GM12872 (cell line): ENCODE measurements at regions not wholly inside any gene's neighbourhood (a gene's known extent, or its start where the extent isn't known, plus 50 kb on each side); places are given as distances from the start of the nearest gene placed in this dataset.

Experiments used
- TF ChIP-seq, protein P1 (sequence below): IDR thresholded peaks from 3 replicates; pipeline ENCODE4 v1.5.1; 2011; ENCODE audit warnings: low read depth, mild to moderate bottlenecking, low read length, moderate library complexity; ENCODE audit not compliant: insufficient read depth

DNA sequence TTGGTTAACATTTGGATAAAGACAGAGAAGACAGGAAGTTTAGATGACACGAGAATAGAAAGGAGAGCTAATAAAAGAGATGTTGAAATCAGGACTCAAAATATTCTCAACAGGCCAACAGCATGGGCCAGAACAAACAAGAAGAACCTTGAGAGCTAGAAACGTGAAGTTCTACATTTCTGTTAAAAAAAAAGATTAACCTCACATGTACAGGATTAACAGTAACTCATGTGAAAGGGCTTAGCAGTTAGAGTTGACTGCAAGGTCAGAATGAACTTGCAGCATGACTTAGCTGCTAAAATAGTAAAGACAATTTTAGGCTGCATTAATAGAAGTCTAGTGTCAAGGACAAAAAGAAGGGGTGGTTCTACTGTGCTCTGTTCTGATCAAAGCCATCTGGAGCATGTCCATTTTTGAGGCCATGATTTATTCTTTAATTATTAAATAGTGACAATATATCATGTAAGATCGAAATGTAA is 331.1 kb upstream of the HSF2 start:
- TF ChIP-seq, protein P1, sequence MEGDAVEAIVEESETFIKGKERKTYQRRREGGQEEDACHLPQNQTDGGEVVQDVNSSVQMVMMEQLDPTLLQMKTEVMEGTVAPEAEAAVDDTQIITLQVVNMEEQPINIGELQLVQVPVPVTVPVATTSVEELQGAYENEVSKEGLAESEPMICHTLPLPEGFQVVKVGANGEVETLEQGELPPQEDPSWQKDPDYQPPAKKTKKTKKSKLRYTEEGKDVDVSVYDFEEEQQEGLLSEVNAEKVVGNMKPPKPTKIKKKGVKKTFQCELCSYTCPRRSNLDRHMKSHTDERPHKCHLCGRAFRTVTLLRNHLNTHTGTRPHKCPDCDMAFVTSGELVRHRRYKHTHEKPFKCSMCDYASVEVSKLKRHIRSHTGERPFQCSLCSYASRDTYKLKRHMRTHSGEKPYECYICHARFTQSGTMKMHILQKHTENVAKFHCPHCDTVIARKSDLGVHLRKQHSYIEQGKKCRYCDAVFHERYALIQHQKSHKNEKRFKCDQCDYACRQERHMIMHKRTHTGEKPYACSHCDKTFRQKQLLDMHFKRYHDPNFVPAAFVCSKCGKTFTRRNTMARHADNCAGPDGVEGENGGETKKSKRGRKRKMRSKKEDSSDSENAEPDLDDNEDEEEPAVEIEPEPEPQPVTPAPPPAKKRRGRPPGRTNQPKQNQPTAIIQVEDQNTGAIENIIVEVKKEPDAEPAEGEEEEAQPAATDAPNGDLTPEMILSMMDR, result no peak

DNA sequence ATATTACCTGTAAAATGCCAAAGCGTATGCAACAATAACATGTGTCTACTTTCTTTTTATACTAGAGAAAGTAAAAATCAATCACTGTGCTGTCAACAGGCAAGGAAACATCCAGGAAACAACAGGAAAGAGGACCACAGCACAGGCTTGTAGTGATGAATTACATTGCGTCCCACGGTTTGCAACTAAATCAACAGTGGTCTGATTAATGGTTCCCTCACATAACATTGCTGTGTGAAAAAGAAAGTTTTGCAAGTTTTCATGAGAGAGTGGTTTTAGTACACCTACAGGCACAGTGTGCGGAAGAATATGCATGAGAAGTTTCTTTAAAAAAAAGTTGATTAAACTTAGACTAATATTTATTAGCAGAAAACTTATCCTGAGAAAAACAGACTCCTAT is 329.5 kb upstream of the HSF2 start:
- TF ChIP-seq, protein P1, result no peak

DNA sequence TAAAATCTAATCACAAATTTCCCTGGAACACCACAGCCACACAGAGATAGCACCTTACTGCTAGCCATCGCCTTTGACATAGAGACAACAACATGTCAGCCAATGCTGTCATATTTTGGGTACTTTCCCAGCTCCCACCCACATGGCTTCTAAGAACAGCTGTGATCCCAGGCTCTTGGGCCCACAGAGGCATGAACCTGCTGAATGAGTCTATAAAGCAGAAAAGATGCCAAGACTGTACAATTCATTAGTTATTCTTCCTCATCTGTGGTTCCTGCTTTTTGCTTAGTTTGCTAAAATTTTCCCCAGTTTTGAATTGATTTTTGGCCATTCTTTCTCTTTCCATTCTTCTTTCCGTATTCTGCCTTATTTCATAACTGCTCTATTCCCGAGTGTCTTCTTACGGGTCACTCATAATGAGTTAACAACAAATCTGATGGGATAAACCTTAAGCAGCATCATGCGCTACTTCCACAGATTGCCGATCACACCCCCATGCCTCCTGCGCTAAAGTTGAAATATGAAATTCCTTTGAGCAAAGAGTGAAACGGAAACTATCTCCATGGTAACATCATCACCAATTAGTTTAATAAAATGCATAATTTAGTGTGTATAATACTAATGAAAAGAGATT is 327.3 kb upstream of the HSF2 start:
- TF ChIP-seq, protein P1, result no peak

DNA sequence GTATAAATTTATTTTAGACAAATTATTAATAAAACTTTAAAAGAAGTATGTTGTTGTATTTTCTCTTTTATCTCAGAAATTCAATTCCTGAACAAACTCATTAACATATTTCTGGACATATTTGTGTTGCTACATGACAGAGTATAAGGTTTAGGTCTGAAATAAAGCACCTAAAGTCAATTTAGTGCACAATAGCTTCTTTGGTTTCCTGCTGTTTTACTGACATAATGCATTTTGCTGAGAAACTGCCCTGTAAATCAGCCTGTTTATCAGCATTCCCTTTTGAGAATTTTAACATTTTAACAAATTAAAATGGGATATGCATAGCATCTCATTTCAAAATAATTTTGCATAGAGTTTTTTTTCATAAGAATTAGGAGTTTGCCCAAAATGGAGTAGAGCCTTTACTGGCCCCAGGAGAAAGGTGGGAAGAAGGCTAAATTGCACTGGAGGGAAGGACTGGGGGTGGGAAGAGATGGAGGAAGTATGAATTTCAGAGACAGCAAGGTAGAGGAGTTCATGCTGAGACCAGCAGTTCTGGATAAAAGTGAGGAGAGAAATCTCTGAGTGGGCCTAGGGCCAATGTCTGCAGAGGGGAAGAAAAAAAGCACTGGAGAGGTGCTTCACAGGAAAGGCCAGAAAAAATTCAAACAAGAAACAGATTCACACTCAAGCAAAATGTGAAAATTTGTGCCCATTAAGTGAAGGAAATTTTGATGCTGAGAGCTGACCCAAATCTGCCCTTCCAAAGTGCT is 324.2 kb upstream of the HSF2 start:
- TF ChIP-seq, protein P1, result no peak

DNA sequence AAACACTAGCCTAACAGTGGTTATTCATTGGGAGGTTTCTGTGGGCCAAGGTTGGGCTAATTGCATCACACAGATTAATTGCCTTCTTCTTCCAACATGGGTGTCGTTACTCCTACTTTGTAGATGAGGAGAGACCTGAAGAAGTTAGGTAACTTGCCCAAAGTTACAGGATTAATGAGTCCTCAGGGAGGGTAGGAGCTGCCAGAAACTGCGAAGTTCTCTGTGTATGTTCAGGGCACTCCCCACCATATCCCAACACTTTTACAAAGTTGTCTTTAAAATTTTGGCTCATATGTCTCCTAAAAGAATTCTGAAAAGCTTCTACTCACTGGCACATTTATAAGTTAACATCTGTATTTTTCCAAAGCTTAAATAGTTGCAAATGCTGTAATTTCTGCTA is 323.5 kb upstream of the HSF2 start:
- TF ChIP-seq, protein P1, result no peak

DNA sequence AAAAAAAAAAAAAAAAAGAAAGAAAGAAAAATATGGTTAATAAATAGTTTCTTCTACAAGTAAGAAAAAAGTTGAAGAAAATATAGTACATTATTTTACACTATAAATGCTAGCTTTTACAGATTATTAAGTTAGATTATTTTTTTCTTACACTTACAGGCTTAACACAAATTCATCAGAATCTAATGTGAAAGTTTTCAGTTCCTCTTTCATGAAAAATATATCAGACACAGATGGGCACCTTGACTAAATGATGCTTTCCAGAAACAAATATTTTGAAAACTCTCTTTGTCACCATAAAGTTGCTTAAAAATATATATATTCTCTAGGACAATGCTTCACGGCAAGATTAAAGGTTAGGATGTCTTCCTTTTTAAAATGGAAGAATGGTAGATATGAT is 321.8 kb upstream of the HSF2 start:
- TF ChIP-seq, protein P1, result no peak

DNA sequence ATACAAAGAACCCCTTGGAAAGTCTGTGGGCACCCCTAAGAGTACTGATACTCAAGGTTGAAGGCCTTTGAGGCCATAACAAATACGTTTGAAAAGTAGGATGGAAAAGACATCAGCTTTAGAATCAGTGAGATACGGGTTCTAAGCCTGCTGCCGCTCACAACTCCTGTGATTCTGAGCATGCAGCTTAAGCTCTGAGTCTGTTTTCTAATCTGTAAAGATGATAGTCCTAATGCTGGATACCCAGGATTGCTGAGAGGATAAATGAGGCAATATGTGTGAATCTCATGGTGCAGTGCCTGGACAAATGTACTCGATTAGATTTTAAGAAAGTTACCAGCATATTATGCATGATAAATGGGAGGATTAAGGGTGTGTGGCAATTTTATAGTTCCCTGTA is 321.0 kb upstream of the HSF2 start:
- TF ChIP-seq, protein P1, result no peak
